WI38 (cell line): ENCODE measurements at regions not wholly inside any gene's neighbourhood (a gene's known extent, or its start where the extent isn't known, plus 50 kb on each side); places are given as distances from the start of the nearest gene placed in this dataset.

Experiments used
- H3K4me3 ChIP-seq: 2 replicates; pipeline ENCODE4 v1.5.1; 2011; ENCODE audit warnings: low read depth, mild to moderate bottlenecking, control low read depth, low read length
- TF ChIP-seq, protein P1 (sequence below): IDR thresholded peaks from 2 replicates; pipeline ENCODE4 v1.5.1; 2012; ENCODE audit warnings: low read depth, mild to moderate bottlenecking, control low read depth, low read length

DNA sequence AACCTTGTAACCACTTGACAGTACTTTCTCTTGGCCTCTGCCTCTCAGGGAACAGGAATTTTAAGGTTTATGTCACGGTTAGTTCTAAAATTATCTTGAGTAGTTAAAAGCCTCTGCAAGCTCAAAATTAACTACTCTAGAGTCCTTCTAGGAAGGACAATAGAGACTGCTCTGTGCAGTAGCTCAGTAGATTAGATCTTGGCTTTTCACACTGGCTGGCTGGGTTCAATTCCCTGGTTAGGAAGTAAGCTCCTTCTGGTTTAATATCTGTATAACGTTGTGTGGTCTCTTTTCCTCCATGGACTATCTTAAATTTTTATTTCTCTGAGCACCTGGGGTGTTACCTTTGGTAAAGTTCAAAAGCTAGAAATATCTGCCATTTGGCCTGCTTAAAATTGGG is 109.2 kb downstream of the AASDHPPT start:
- H3K4me3 ChIP-seq: no peak overlapping the region

DNA sequence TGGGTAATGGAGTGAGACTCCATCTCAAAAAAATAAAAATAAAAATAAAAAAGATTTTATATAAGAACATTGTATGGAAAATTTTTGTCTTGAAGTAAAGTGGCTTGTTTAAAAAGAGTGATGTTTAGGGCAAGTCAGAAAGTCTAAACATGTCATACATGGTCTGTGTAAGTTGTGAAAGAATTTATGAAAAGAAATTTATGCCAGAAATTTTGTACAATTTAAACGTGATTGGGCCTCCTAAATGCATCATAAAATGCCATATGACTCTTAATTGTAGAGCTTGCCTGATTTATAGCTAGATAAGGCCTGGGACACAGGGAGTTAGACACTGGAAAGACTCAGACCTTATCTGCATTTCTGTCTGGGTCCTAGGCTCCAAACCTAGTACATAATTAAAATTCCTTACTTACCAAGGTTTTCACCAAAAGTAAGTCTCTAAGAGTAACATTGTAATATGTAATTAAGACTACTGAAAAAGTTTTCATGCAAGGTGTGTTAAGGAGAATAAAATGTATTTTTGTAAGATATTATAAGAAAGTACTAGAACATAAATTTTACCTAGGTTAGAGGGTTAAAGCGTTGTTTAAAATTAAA is 110.5 kb downstream of the AASDHPPT start:
- TF ChIP-seq, protein P1, sequence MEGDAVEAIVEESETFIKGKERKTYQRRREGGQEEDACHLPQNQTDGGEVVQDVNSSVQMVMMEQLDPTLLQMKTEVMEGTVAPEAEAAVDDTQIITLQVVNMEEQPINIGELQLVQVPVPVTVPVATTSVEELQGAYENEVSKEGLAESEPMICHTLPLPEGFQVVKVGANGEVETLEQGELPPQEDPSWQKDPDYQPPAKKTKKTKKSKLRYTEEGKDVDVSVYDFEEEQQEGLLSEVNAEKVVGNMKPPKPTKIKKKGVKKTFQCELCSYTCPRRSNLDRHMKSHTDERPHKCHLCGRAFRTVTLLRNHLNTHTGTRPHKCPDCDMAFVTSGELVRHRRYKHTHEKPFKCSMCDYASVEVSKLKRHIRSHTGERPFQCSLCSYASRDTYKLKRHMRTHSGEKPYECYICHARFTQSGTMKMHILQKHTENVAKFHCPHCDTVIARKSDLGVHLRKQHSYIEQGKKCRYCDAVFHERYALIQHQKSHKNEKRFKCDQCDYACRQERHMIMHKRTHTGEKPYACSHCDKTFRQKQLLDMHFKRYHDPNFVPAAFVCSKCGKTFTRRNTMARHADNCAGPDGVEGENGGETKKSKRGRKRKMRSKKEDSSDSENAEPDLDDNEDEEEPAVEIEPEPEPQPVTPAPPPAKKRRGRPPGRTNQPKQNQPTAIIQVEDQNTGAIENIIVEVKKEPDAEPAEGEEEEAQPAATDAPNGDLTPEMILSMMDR: no peak
- no peak overlapping the region for H3K4me3 ChIP-seq

More for the DNA sequence above, 109.2 kb downstream of the AASDHPPT start:
- TF ChIP-seq, protein P1: no peak

DNA sequence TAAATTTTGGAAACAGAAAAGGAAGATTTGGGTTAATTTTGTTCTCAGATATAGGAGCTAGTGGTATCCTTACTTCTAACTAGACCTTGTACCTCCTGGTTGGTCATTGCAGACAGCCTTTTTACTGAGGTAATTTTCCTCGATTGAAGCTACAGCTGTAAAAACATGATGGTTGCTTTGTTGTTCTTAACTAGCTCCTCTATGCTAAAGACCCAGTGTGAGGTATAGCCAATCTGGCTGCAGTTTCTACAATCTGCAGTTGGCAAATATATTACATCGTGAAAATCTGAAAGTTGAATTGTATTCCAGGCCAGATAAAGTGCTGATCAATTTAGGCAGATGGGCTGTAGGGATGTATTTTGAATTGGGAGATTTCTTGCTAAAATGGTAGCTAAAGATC is 116.5 kb downstream of the AASDHPPT start:
- TF ChIP-seq, protein P1: no peak
- H3K4me3 ChIP-seq: no peak overlapping the region

DNA sequence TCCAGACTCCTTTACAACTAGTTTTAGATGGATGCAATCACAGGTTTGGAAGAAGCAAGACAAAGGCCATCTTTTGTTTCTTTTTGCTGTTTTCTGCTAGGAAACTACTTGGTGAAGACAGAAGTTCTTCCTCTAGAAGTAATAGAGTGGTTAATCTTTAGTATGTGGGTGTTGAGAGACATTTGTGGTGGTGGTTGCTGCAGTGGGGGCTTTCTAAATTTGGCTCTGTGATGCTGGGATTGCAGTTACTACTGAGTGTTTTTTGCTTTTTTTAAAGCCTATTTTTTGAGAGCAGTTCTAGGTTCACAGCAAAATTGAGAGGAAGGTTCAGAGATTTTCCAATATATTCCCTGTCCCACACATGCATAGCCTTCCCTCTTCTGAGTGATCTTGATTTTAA is 120.0 kb downstream of the AASDHPPT start:
- no peak overlapping the region for H3K4me3 ChIP-seq
- TF ChIP-seq, protein P1: no peak

GRCh38 chr11:106202935-106203620 is 125.6 kb downstream of the AASDHPPT start:
- H3K4me3 ChIP-seq: no peak overlapping the region
- TF ChIP-seq, protein P1: no peak

- TF ChIP-seq, protein P1: no peak
Measured at GRCh38 chr11:106208760-106209159, 131.3 kb downstream of the AASDHPPT start.

GRCh38 chr11:106212081-106212480 is 134.6 kb downstream of the AASDHPPT start:
- TF ChIP-seq, protein P1: no peak
- H3K4me3 ChIP-seq: no peak overlapping the region

More at GRCh38 chr11:106208760-106209159, 131.3 kb downstream of the AASDHPPT start:
- H3K4me3 ChIP-seq: no peak overlapping the region
